Neural cell (in vitro differentiated cells): ENCODE measurements at regions not wholly inside any gene's neighbourhood (a gene's known extent, or its start where the extent isn't known, plus 50 kb on each side); places are given as distances from the start of the nearest gene placed in this dataset.

Experiments
- RAD21 ChIP-seq: fragments of 450-650 bp; conservative IDR thresholded peaks from 2 replicates; pipeline ENCODE4 v1.6.1; 2014; ENCODE audit warnings: antibody characterized with exemption, mild to moderate bottlenecking, moderate library complexity
- TAF1 ChIP-seq: IDR thresholded peaks from 2 replicates; pipeline ENCODE4 v1.6.1; 2012; ENCODE audit warnings: low read depth
- TF ChIP-seq, protein P1 (sequence below): IDR thresholded peaks from 2 replicates; pipeline ENCODE4 v1.6.1; 2012; ENCODE audit warnings: borderline replicate concordance
- TF ChIP-seq, protein P2 (sequence below): fragments of 450-650 bp; IDR thresholded peaks from 2 replicates; pipeline ENCODE4 v1.5.1; 2014; ENCODE audit warnings: antibody characterized with exemption, mild to moderate bottlenecking, moderate library complexity; ENCODE audit not compliant: poor library complexity, severe bottlenecking

DNA sequence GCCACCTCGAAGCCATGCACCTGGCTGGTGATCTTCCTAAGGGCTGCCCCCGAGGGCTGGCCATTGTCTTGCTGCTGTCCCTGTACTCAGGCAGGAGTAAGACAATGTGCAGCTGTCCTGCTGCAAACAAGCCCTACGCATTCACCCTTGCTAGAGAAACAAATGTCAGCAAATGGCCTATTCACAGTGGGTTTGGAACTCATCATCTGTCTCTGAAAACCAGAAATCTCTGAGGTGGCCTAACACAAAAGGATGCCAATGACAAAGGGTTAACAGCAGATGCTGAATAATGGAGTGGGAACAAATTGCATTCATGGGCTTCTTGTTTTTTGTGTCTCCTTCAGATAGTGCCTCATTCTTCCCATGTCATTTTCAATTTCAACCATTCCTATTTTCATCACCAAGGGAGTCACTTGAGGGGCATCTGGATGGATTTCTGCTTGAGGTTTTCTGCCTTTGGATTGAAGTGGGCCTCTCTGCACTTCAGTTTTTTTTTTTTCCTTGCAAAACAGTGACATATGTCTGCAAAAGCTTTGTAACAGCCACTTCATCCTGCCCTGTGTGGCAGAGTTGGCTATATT is 261.6 kb upstream of the VLDLR start:
- TF ChIP-seq, protein P1, sequence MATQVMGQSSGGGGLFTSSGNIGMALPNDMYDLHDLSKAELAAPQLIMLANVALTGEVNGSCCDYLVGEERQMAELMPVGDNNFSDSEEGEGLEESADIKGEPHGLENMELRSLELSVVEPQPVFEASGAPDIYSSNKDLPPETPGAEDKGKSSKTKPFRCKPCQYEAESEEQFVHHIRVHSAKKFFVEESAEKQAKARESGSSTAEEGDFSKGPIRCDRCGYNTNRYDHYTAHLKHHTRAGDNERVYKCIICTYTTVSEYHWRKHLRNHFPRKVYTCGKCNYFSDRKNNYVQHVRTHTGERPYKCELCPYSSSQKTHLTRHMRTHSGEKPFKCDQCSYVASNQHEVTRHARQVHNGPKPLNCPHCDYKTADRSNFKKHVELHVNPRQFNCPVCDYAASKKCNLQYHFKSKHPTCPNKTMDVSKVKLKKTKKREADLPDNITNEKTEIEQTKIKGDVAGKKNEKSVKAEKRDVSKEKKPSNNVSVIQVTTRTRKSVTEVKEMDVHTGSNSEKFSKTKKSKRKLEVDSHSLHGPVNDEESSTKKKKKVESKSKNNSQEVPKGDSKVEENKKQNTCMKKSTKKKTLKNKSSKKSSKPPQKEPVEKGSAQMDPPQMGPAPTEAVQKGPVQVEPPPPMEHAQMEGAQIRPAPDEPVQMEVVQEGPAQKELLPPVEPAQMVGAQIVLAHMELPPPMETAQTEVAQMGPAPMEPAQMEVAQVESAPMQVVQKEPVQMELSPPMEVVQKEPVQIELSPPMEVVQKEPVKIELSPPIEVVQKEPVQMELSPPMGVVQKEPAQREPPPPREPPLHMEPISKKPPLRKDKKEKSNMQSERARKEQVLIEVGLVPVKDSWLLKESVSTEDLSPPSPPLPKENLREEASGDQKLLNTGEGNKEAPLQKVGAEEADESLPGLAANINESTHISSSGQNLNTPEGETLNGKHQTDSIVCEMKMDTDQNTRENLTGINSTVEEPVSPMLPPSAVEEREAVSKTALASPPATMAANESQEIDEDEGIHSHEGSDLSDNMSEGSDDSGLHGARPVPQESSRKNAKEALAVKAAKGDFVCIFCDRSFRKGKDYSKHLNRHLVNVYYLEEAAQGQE, result no peak
- TF ChIP-seq TAF1 (no peak), RAD21 (no peak)
- TF ChIP-seq, protein P2, sequence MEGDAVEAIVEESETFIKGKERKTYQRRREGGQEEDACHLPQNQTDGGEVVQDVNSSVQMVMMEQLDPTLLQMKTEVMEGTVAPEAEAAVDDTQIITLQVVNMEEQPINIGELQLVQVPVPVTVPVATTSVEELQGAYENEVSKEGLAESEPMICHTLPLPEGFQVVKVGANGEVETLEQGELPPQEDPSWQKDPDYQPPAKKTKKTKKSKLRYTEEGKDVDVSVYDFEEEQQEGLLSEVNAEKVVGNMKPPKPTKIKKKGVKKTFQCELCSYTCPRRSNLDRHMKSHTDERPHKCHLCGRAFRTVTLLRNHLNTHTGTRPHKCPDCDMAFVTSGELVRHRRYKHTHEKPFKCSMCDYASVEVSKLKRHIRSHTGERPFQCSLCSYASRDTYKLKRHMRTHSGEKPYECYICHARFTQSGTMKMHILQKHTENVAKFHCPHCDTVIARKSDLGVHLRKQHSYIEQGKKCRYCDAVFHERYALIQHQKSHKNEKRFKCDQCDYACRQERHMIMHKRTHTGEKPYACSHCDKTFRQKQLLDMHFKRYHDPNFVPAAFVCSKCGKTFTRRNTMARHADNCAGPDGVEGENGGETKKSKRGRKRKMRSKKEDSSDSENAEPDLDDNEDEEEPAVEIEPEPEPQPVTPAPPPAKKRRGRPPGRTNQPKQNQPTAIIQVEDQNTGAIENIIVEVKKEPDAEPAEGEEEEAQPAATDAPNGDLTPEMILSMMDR, result no peak
